Activated naive CD8-positive, alpha-beta T cell treated with anti-CD3 and anti-CD28 coated beads, Interleukin-2, amount 50 U/mL, for 24 hours (primary cell): ENCODE measurements at regions not wholly inside any gene's neighbourhood (a gene's known extent, or its start where the extent isn't known, plus 50 kb on each side); places are given as distances from the start of the nearest gene placed in this dataset.

ENCODE experiments used
- ATAC-seq: fragments of 150-1000 bp; cut with Tn5 transposase; one replicate; pipeline ENCODE4 v1.10.0; 2021
- DNase-seq: peaks from one replicate; pipeline ENCODE4 v3.0.0; 2021
- H3K27ac Mint-ChIP-seq: one replicate; pipeline ENCODE4 v1.8.0; 2021; ENCODE audit warnings: mild to moderate bottlenecking, mixed read lengths
- H3K27me3 Mint-ChIP-seq: one replicate; pipeline ENCODE4 v1.8.0; 2021; ENCODE audit warnings: mixed read lengths
- H3K36me3 Mint-ChIP-seq: one replicate; pipeline ENCODE4 v1.8.0; 2021; ENCODE audit warnings: low read depth, mixed read lengths
- H3K4me1 Mint-ChIP-seq: one replicate; pipeline ENCODE4 v1.8.0; 2021; ENCODE audit warnings: mixed read lengths
- H3K4me3 Mint-ChIP-seq: one replicate; pipeline ENCODE4 v1.8.0; 2021; ENCODE audit warnings: mild to moderate bottlenecking, moderate library complexity, mixed read lengths
- H3K9me3 Mint-ChIP-seq: one replicate; pipeline ENCODE4 v1.8.0; 2021; ENCODE audit warnings: mixed read lengths

- Mint-ChIP-seq H3K9me3 (no peaks in the 10 kb centered on the region), H3K27ac (no peak overlapping the region), H3K36me3 (no peaks in the 10 kb centered on the region), H3K27me3 (no peaks in the 10 kb centered on the region), H3K4me1 (no peaks in the 10 kb centered on the region), H3K4me3 (no peak overlapping the region)
- DNase-seq (no peak), ATAC-seq (no peak)
These were observed 553.1 kb upstream of the MAN1A1 start for GRCh38 chr6:119902681-119903080.

- Mint-ChIP-seq H3K36me3 (no peaks in the 10 kb centered on the region), H3K9me3 (no peaks in the 10 kb centered on the region), H3K4me1 (no peaks in the 10 kb centered on the region), H3K27me3 (peaks cover 2% of the 10 kb centered on the region), H3K27ac (no peak overlapping the region), H3K4me3 (no peak overlapping the region)
- ATAC-seq (no peak), DNase-seq (no peak)
These were observed 547.2 kb upstream of the MAN1A1 start for GRCh38 chr6:119896806-119897205.

- no peak overlapping the region for H3K4me3 Mint-ChIP-seq
- DNase-seq (no peak), ATAC-seq (no peak)
- no peak overlapping the region for H3K27ac Mint-ChIP-seq
- no peaks in the 10 kb centered on the region for H3K4me1 Mint-ChIP-seq
- no peaks in the 10 kb centered on the region for H3K36me3 Mint-ChIP-seq
- no peaks in the 10 kb centered on the region for H3K9me3 Mint-ChIP-seq
- H3K27me3 Mint-ChIP-seq: peaks cover 2% of the 10 kb centered on the region
These were observed 546.1 kb upstream of the MAN1A1 start for GRCh38 chr6:119895626-119896025.

GRCh38 chr6:119894811-119895210 is 545.2 kb upstream of the MAN1A1 start:
- DNase-seq: no peak
- no peaks in the 10 kb centered on the region for H3K4me1 Mint-ChIP-seq

GRCh38 chr6:119891644-119892043 is 542.1 kb upstream of the MAN1A1 start:
- no peaks in the 10 kb centered on the region for H3K36me3 Mint-ChIP-seq
- DNase-seq (no peak), ATAC-seq (no peak)
- no peaks in the 10 kb centered on the region for H3K4me1 Mint-ChIP-seq
- H3K4me3 Mint-ChIP-seq: no peak overlapping the region
- no peaks in the 10 kb centered on the region for H3K9me3 Mint-ChIP-seq
- peaks cover 2% of the 10 kb centered on the region for H3K27me3 Mint-ChIP-seq
- no peak overlapping the region for H3K27ac Mint-ChIP-seq

More at GRCh38 chr6:119894811-119895210, 545.2 kb upstream of the MAN1A1 start:
- H3K27me3 Mint-ChIP-seq: peaks cover 2% of the 10 kb centered on the region
- H3K27ac Mint-ChIP-seq: no peak overlapping the region
- H3K36me3 Mint-ChIP-seq: no peaks in the 10 kb centered on the region
- no peaks in the 10 kb centered on the region for H3K9me3 Mint-ChIP-seq
- no peak overlapping the region for H3K4me3 Mint-ChIP-seq
- ATAC-seq: no peak

- DNase-seq (no peak), ATAC-seq (no peak)
- Mint-ChIP-seq H3K9me3 (no peaks in the 10 kb centered on the region), H3K36me3 (no peaks in the 10 kb centered on the region), H3K27me3 (peaks cover 2% of the 10 kb centered on the region), H3K4me1 (no peaks in the 10 kb centered on the region), H3K27ac (no peak overlapping the region), H3K4me3 (no peak overlapping the region)
These were observed 541.6 kb upstream of the MAN1A1 start for GRCh38 chr6:119891206-119891605.

GRCh38 chr6:119890470-119890869 is 540.9 kb upstream of the MAN1A1 start:
- Mint-ChIP-seq H3K4me1 (no peaks in the 10 kb centered on the region), H3K27me3 (peaks cover 2% of the 10 kb centered on the region), H3K4me3 (no peak overlapping the region), H3K9me3 (no peaks in the 10 kb centered on the region), H3K27ac (no peak overlapping the region), H3K36me3 (no peaks in the 10 kb centered on the region)
- ATAC-seq (no peak), DNase-seq (no peak)

- ATAC-seq: no peak
- Mint-ChIP-seq H3K27ac (no peak overlapping the region), H3K36me3 (no peaks in the 10 kb centered on the region), H3K27me3 (no peaks in the 10 kb centered on the region), H3K4me3 (no peak overlapping the region), H3K9me3 (peaks cover 5% of the 10 kb centered on the region), H3K4me1 (no peaks in the 10 kb centered on the region)
- DNase-seq: no peak
These were observed 538.1 kb upstream of the MAN1A1 start for GRCh38 chr6:119887666-119888065.

- H3K9me3 Mint-ChIP-seq: peaks cover 5% of the 10 kb centered on the region
- DNase-seq (no peak), ATAC-seq (no peak)
- no peaks in the 10 kb centered on the region for H3K36me3 Mint-ChIP-seq
- no peaks in the 10 kb centered on the region for H3K27me3 Mint-ChIP-seq
- no peak overlapping the region for H3K4me3 Mint-ChIP-seq
- H3K27ac Mint-ChIP-seq: no peak overlapping the region
- no peaks in the 10 kb centered on the region for H3K4me1 Mint-ChIP-seq
These were observed 531.9 kb upstream of the MAN1A1 start for GRCh38 chr6:119881416-119881815.

GRCh38 chr6:119880840-119881239 is 531.3 kb upstream of the MAN1A1 start:
- Mint-ChIP-seq H3K4me3 (no peak overlapping the region), H3K9me3 (peaks cover 5% of the 10 kb centered on the region), H3K27me3 (no peaks in the 10 kb centered on the region), H3K27ac (no peak overlapping the region), H3K36me3 (no peaks in the 10 kb centered on the region), H3K4me1 (no peaks in the 10 kb centered on the region)
- DNase-seq: no peak
- no peak for ATAC-seq

GRCh38 chr6:119879731-119880130 is 530.2 kb upstream of the MAN1A1 start:
- no peaks in the 10 kb centered on the region for H3K27me3 Mint-ChIP-seq
- no peaks in the 10 kb centered on the region for H3K4me1 Mint-ChIP-seq
- ATAC-seq: no peak
- DNase-seq: no peak
- H3K27ac Mint-ChIP-seq: no peak overlapping the region
- no peaks in the 10 kb centered on the region for H3K36me3 Mint-ChIP-seq
- H3K4me3 Mint-ChIP-seq: no peak overlapping the region
- H3K9me3 Mint-ChIP-seq: peaks cover 5% of the 10 kb centered on the region

GRCh38 chr6:119874381-119874780 is 524.8 kb upstream of the MAN1A1 start:
- H3K27me3 Mint-ChIP-seq: no peaks in the 10 kb centered on the region

GRCh38 chr6:119873107-119873506 is 523.5 kb upstream of the MAN1A1 start:
- Mint-ChIP-seq H3K27me3 (no peaks in the 10 kb centered on the region), H3K4me1 (no peaks in the 10 kb centered on the region), H3K27ac (no peak overlapping the region), H3K4me3 (no peak overlapping the region), H3K36me3 (no peaks in the 10 kb centered on the region), H3K9me3 (no peaks in the 10 kb centered on the region)
- ATAC-seq (no peak), DNase-seq (no peak)

More at GRCh38 chr6:119874381-119874780, 524.8 kb upstream of the MAN1A1 start:
- Mint-ChIP-seq H3K27ac (no peak overlapping the region), H3K36me3 (no peaks in the 10 kb centered on the region), H3K4me1 (no peaks in the 10 kb centered on the region), H3K9me3 (no peaks in the 10 kb centered on the region), H3K4me3 (no peak overlapping the region)
- ATAC-seq (no peak), DNase-seq (no peak)

- Mint-ChIP-seq H3K36me3 (no peaks in the 10 kb centered on the region), H3K4me3 (no peak overlapping the region), H3K4me1 (no peaks in the 10 kb centered on the region), H3K27ac (no peak overlapping the region), H3K9me3 (peaks cover 3% of the 10 kb centered on the region), H3K27me3 (no peaks in the 10 kb centered on the region)
- DNase-seq (no peak), ATAC-seq (no peak)
These were observed 522.0 kb upstream of the MAN1A1 start for GRCh38 chr6:119871520-119871919.

GRCh38 chr6:119865466-119866350 is 516.1 kb upstream of the MAN1A1 start:
- Mint-ChIP-seq H3K4me3 (no peak overlapping the region), H3K9me3 (peaks cover 12% of the 10 kb centered on the region), H3K36me3 (no peaks in the 10 kb centered on the region), H3K27me3 (peaks cover 2% of the 10 kb centered on the region), H3K4me1 (no peaks in the 10 kb centered on the region), H3K27ac (no peak overlapping the region)
- DNase-seq (no peak), ATAC-seq (no peak)
